HEK293 (cell line): ENCODE measurements at regions not wholly inside any gene's neighbourhood (a gene's known extent, or its start where the extent isn't known, plus 50 kb on each side); places are given as distances from the start of the nearest gene placed in this dataset.

Experiments used
- BCL11A ChIP-seq: fragments of 450-650 bp; formaldehyde crosslinking; IDR thresholded peaks from 2 replicates; pipeline ENCODE4 v1.5.1; 2016; ENCODE audit warnings: low read depth, missing biosample characterization, missing genetic modification characterization
- GLIS1 ChIP-seq: fragments of 450-650 bp; formaldehyde crosslinking; IDR thresholded peaks from 2 replicates; pipeline ENCODE4 v1.5.1; 2016; ENCODE audit warnings: missing biosample characterization, missing genetic modification characterization
- HOXA7 ChIP-seq: sonication (generic); formaldehyde crosslinking; IDR thresholded peaks from 2 replicates; pipeline ENCODE4 v1.8.1; 2022; ENCODE audit warnings: missing genetic modification reagents, borderline replicate concordance
- HOXC10 ChIP-seq: sonication (generic); formaldehyde crosslinking; IDR thresholded peaks from 2 replicates; pipeline ENCODE4 v1.8.1; 2023; ENCODE audit warnings: mild to moderate bottlenecking, missing genetic modification reagents
- KLF16 ChIP-seq: fragments of 450-650 bp; formaldehyde crosslinking; IDR thresholded peaks from 2 replicates; pipeline ENCODE4 v1.5.1; 2017; ENCODE audit warnings: missing biosample characterization, missing genetic modification characterization
- SALL2 ChIP-seq: fragments of 450-650 bp; formaldehyde crosslinking; IDR thresholded peaks from 2 replicates; pipeline ENCODE4 v1.5.0; 2017; ENCODE audit warnings: missing biosample characterization, mild to moderate bottlenecking, missing genetic modification characterization, borderline replicate concordance
- ZBTB1 ChIP-seq: fragments of 450-650 bp; formaldehyde crosslinking; IDR thresholded peaks from 2 replicates; pipeline ENCODE4 v1.5.1; 2016; ENCODE audit warnings: missing biosample characterization, missing genetic modification characterization
- ZFP41 ChIP-seq: fragments of 450-650 bp; formaldehyde crosslinking; IDR thresholded peaks from 2 replicates; pipeline ENCODE4 v1.5.1; 2016; ENCODE audit warnings: missing biosample characterization, missing genetic modification characterization, borderline replicate concordance
- ZNF155 ChIP-seq: fragments of 450-650 bp; formaldehyde crosslinking; IDR thresholded peaks from 2 replicates; pipeline ENCODE4 v1.5.1; 2016; ENCODE audit warnings: missing biosample characterization, missing genetic modification characterization
- ZNF174 ChIP-seq: fragments of 450-650 bp; formaldehyde crosslinking; IDR thresholded peaks from 2 replicates; pipeline ENCODE4 v1.5.0; 2017; ENCODE audit warnings: missing biosample characterization, mild to moderate bottlenecking, missing genetic modification characterization
- ZNF19 ChIP-seq: fragments of 450-650 bp; formaldehyde crosslinking; IDR thresholded peaks from 2 replicates; pipeline ENCODE4; 2016; ENCODE audit warnings: missing biosample characterization, missing genetic modification characterization, low read depth
- ZNF211 ChIP-seq: fragments of 450-650 bp; formaldehyde crosslinking; IDR thresholded peaks from 2 replicates; pipeline ENCODE4 v1.5.1; 2016; ENCODE audit warnings: low read depth, missing biosample characterization, missing genetic modification characterization
- ZNF223 ChIP-seq: fragments of 450-650 bp; formaldehyde crosslinking; IDR thresholded peaks from 2 replicates; pipeline ENCODE4 v1.5.1; 2016; ENCODE audit warnings: missing biosample characterization, missing genetic modification characterization
- ZNF24 ChIP-seq: fragments of 450-650 bp; formaldehyde crosslinking; IDR thresholded peaks from 2 replicates; pipeline ENCODE4 v1.5.1; 2016; ENCODE audit warnings: missing biosample characterization, missing genetic modification characterization
- ZNF311 ChIP-seq: fragments of 450-650 bp; formaldehyde crosslinking; IDR thresholded peaks from 2 replicates; pipeline ENCODE4 v1.5.1; 2017; ENCODE audit warnings: missing biosample characterization, missing genetic modification characterization, borderline replicate concordance
- ZNF324 ChIP-seq: fragments of 450-650 bp; formaldehyde crosslinking; IDR thresholded peaks from 2 replicates; pipeline ENCODE4 v1.5.1; 2016; ENCODE audit warnings: missing biosample characterization, missing genetic modification characterization
- ZNF391 ChIP-seq: fragments of 450-650 bp; formaldehyde crosslinking; IDR thresholded peaks from 2 replicates; pipeline ENCODE4 v1.5.1; 2016; ENCODE audit warnings: low read depth, missing biosample characterization, missing genetic modification characterization, borderline replicate concordance
- ZNF416 ChIP-seq: fragments of 450-650 bp; formaldehyde crosslinking; IDR thresholded peaks from 2 replicates; pipeline ENCODE4 v1.5.1; 2016; ENCODE audit warnings: missing biosample characterization, missing genetic modification characterization
- ZNF433 ChIP-seq: fragments of 450-650 bp; formaldehyde crosslinking; IDR thresholded peaks from 2 replicates; pipeline ENCODE4 v1.5.1; 2016; ENCODE audit warnings: missing biosample characterization, missing genetic modification characterization, low read depth
- ZNF473 ChIP-seq: fragments of 450-650 bp; formaldehyde crosslinking; IDR thresholded peaks from 2 replicates; pipeline ENCODE4 v1.5.1; 2017; ENCODE audit warnings: missing biosample characterization, missing genetic modification characterization
- ZNF585B ChIP-seq: fragments of 450-650 bp; formaldehyde crosslinking; IDR thresholded peaks from 2 replicates; pipeline ENCODE4 v1.5.1; 2016; ENCODE audit warnings: missing biosample characterization, missing genetic modification characterization
- ZNF621 ChIP-seq: fragments of 450-650 bp; formaldehyde crosslinking; IDR thresholded peaks from 2 replicates; pipeline ENCODE4 v1.5.1; 2017; ENCODE audit warnings: missing biosample characterization, missing genetic modification characterization
- ZNF623 ChIP-seq: fragments of 450-650 bp; formaldehyde crosslinking; IDR thresholded peaks from 2 replicates; pipeline ENCODE4 v1.5.1; 2016; ENCODE audit warnings: missing biosample characterization, missing genetic modification characterization
- ZNF626 ChIP-seq: fragments of 450-650 bp; sonication (Bioruptor Pico); formaldehyde crosslinking; IDR thresholded peaks from 2 replicates; pipeline ENCODE4 v1.5.1; 2018; ENCODE audit warnings: missing biosample characterization, missing genetic modification characterization, inconsistent platforms
- ZSCAN23 ChIP-seq: fragments of 450-650 bp; formaldehyde crosslinking; IDR thresholded peaks from 2 replicates; pipeline ENCODE4 v1.5.1; 2016; ENCODE audit warnings: missing biosample characterization, missing genetic modification characterization
- TF ChIP-seq, protein P1 (sequence below): fragments of 450-650 bp; formaldehyde crosslinking; IDR thresholded peaks from 2 replicates; pipeline ENCODE4 v1.5.1; 2016; ENCODE audit warnings: missing biosample characterization, missing genetic modification characterization
- TF ChIP-seq, protein P2 (sequence below): fragments of 450-650 bp; formaldehyde crosslinking; IDR thresholded peaks from 2 replicates; pipeline ENCODE4 v1.5.1; 2016; ENCODE audit warnings: missing biosample characterization, missing genetic modification characterization, borderline replicate concordance
- TF ChIP-seq, protein P3 (sequence below): fragments of 450-650 bp; formaldehyde crosslinking; IDR thresholded peaks from 2 replicates; pipeline ENCODE4 v1.5.1; 2016; ENCODE audit warnings: missing biosample characterization, missing genetic modification characterization
- TF ChIP-seq, protein P4 (sequence below): fragments of 450-650 bp; formaldehyde crosslinking; IDR thresholded peaks from 2 replicates; pipeline ENCODE4 v1.5.1; 2016; ENCODE audit warnings: missing biosample characterization, missing genetic modification characterization
- TF ChIP-seq, protein P5 (sequence below): fragments of 450-650 bp; formaldehyde crosslinking; IDR thresholded peaks from 2 replicates; pipeline ENCODE4 v1.5.1; 2016; ENCODE audit warnings: missing biosample characterization, missing genetic modification characterization
- TF ChIP-seq, protein P6 (sequence below): fragments of 450-650 bp; formaldehyde crosslinking; IDR thresholded peaks from 2 replicates; pipeline ENCODE4 v1.5.1; 2016; ENCODE audit warnings: missing biosample characterization, missing genetic modification characterization

DNA sequence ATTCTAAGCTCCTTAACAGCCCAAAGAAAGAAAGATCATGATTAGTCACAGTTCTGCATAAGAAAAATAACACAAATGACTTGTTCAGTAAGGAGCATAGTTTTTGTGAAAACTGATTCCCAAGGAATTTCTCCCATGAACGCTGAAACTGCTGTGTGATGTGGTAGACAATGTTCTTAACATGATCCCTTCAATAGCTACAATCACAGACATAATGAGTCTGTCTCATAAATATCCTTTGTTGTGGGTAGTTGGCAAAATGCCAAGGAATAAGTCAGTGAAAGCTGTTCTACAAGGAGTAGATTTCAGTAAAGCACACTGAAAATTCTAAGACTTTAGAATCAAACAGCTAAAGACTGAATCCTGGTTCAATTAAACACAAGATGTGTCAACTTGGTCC lies 404.8 kb downstream of the HLX start (continued):
- TF ChIP-seq, protein P1, sequence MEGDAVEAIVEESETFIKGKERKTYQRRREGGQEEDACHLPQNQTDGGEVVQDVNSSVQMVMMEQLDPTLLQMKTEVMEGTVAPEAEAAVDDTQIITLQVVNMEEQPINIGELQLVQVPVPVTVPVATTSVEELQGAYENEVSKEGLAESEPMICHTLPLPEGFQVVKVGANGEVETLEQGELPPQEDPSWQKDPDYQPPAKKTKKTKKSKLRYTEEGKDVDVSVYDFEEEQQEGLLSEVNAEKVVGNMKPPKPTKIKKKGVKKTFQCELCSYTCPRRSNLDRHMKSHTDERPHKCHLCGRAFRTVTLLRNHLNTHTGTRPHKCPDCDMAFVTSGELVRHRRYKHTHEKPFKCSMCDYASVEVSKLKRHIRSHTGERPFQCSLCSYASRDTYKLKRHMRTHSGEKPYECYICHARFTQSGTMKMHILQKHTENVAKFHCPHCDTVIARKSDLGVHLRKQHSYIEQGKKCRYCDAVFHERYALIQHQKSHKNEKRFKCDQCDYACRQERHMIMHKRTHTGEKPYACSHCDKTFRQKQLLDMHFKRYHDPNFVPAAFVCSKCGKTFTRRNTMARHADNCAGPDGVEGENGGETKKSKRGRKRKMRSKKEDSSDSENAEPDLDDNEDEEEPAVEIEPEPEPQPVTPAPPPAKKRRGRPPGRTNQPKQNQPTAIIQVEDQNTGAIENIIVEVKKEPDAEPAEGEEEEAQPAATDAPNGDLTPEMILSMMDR (tag by site-specific recombination): no peak
- TF ChIP-seq ZNF211: no peak
- TF ChIP-seq, protein P2, sequence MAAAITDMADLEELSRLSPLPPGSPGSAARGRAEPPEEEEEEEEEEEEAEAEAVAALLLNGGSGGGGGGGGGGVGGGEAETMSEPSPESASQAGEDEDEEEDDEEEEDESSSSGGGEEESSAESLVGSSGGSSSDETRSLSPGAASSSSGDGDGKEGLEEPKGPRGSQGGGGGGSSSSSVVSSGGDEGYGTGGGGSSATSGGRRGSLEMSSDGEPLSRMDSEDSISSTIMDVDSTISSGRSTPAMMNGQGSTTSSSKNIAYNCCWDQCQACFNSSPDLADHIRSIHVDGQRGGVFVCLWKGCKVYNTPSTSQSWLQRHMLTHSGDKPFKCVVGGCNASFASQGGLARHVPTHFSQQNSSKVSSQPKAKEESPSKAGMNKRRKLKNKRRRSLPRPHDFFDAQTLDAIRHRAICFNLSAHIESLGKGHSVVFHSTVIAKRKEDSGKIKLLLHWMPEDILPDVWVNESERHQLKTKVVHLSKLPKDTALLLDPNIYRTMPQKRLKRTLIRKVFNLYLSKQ: no peak
- no peak for TF ChIP-seq ZFP41 (tag by site-specific recombination)
- TF ChIP-seq ZNF155 (tag by site-specific recombination): no peak
- TF ChIP-seq, protein P3, sequence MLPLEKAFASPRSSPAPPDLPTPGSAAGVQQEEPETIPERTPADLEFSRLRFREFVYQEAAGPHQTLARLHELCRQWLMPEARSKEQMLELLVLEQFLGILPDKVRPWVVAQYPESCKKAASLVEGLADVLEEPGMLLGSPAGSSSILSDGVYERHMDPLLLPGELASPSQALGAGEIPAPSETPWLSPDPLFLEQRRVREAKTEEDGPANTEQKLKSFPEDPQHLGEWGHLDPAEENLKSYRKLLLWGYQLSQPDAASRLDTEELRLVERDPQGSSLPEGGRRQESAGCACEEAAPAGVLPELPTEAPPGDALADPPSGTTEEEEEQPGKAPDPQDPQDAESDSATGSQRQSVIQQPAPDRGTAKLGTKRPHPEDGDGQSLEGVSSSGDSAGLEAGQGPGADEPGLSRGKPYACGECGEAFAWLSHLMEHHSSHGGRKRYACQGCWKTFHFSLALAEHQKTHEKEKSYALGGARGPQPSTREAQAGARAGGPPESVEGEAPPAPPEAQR (tag by site-specific recombination): no peak
- TF ChIP-seq ZNF174 (tag by site-specific recombination): peak; percentile 80; the same call in 1 of the 2 replicates
- TF ChIP-seq ZNF24: no peak
- no peak for TF ChIP-seq ZNF473 (tag by site-specific recombination)
- TF ChIP-seq ZNF19 (tag by site-specific recombination): no peak
- TF ChIP-seq, protein P4, sequence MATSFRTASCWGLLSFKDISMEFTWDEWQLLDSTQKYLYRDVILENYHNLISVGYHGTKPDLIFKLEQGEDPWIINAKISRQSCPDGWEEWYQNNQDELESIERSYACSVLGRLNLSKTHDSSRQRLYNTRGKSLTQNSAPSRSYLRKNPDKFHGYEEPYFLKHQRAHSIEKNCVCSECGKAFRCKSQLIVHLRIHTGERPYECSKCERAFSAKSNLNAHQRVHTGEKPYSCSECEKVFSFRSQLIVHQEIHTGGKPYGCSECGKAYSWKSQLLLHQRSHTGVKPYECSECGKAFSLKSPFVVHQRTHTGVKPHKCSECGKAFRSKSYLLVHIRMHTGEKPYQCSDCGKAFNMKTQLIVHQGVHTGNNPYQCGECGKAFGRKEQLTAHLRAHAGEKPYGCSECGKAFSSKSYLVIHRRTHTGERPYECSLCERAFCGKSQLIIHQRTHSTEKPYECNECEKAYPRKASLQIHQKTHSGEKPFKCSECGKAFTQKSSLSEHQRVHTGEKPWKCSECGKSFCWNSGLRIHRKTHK (tag by site-specific recombination): no peak
- TF ChIP-seq, protein P5, sequence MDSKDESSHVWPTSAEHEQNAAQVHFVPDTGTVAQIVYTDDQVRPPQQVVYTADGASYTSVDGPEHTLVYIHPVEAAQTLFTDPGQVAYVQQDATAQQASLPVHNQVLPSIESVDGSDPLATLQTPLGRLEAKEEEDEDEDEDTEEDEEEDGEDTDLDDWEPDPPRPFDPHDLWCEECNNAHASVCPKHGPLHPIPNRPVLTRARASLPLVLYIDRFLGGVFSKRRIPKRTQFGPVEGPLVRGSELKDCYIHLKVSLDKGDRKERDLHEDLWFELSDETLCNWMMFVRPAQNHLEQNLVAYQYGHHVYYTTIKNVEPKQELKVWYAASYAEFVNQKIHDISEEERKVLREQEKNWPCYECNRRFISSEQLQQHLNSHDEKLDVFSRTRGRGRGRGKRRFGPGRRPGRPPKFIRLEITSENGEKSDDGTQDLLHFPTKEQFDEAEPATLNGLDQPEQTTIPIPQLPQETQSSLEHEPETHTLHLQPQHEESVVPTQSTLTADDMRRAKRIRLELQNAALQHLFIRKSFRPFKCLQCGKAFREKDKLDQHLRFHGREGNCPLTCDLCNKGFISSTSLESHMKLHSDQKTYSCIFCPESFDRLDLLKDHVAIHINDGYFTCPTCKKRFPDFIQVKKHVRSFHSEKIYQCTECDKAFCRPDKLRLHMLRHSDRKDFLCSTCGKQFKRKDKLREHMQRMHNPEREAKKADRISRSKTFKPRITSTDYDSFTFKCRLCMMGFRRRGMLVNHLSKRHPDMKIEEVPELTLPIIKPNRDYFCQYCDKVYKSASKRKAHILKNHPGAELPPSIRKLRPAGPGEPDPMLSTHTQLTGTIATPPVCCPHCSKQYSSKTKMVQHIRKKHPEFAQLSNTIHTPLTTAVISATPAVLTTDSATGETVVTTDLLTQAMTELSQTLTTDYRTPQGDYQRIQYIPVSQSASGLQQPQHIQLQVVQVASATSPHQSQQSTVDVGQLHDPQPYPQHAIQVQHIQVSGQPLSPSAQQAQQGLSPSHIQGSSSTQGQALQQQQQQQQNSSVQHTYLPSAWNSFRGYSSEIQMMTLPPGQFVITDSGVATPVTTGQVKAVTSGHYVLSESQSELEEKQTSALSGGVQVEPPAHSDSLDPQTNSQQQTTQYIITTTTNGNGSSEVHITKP (tag by site-specific recombination): no peak
- TF ChIP-seq ZNF311 (tag by site-specific recombination): no peak
- no peak for TF ChIP-seq ZNF391 (tag by site-specific recombination)
- no peak for TF ChIP-seq ZNF324 (tag by site-specific recombination)
- no peak for TF ChIP-seq ZSCAN23
- TF ChIP-seq, protein P6, sequence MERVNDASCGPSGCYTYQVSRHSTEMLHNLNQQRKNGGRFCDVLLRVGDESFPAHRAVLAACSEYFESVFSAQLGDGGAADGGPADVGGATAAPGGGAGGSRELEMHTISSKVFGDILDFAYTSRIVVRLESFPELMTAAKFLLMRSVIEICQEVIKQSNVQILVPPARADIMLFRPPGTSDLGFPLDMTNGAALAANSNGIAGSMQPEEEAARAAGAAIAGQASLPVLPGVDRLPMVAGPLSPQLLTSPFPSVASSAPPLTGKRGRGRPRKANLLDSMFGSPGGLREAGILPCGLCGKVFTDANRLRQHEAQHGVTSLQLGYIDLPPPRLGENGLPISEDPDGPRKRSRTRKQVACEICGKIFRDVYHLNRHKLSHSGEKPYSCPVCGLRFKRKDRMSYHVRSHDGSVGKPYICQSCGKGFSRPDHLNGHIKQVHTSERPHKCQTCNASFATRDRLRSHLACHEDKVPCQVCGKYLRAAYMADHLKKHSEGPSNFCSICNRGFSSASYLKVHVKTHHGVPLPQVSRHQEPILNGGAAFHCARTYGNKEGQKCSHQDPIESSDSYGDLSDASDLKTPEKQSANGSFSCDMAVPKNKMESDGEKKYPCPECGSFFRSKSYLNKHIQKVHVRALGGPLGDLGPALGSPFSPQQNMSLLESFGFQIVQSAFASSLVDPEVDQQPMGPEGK (tag by site-specific recombination): no peak
- TF ChIP-seq GLIS1 (tag by site-specific recombination): no peak
- TF ChIP-seq ZNF626 (tag by site-specific recombination): peak; percentile 82; the same call in 1 of the 2 replicates
- no peak for TF ChIP-seq HOXA7
- TF ChIP-seq ZNF223: no peak
- no peak for TF ChIP-seq ZBTB1 (tag by site-specific recombination)
- no peak for TF ChIP-seq ZNF623 (tag by site-specific recombination)
- TF ChIP-seq ZNF585B (tag by site-specific recombination): no peak
- no peak for TF ChIP-seq ZNF433
- TF ChIP-seq ZNF621 (tag by site-specific recombination): no peak
- no peak for TF ChIP-seq KLF16 (tag by site-specific recombination)
- TF ChIP-seq ZNF416: no peak
- no peak for TF ChIP-seq SALL2 (tag by site-specific recombination)
- TF ChIP-seq HOXC10: no peak
- no peak for TF ChIP-seq BCL11A (tag by site-specific recombination)
